GM12874 (cell line): ENCODE measurements at regions not wholly inside any gene's neighbourhood (a gene's known extent, or its start where the extent isn't known, plus 50 kb on each side); places are given as distances from the start of the nearest gene placed in this dataset.

Experiments used
- CTCF ChIP-seq: IDR thresholded peaks from 2 replicates; pipeline ENCODE4 v1.5.1; 2011; ENCODE audit warnings: low read depth, mild to moderate bottlenecking, control low read depth, low read length, moderate library complexity; ENCODE audit not compliant: insufficient read depth

- TF ChIP-seq CTCF, result no peak
These were observed 986.0 kb downstream of the TSN start for GRCh38 chr2:122741403-122741802.

GRCh38 chr2:122743021-122743675 lies 987.7 kb downstream of the TSN start:
- TF ChIP-seq CTCF, result no peak

- TF ChIP-seq CTCF, result no peak
These were observed 990.2 kb downstream of the TSN start for GRCh38 chr2:122745603-122746002.

GRCh38 chr2:122747670-122748069 lies 992.2 kb downstream of the TSN start:
- no peak for TF ChIP-seq CTCF

- TF ChIP-seq CTCF, result no peak
These were observed 993.1 kb downstream of the TSN start for GRCh38 chr2:122748552-122749011.

GRCh38 chr2:122749405-122749804 lies 994.0 kb downstream of the TSN start:
- no peak for TF ChIP-seq CTCF

GRCh38 chr2:122750095-122750494 lies 994.6 kb downstream of the TSN start:
- TF ChIP-seq CTCF, result no peak
